ENCODE measurements at regions not wholly inside any gene's neighbourhood (a gene's known extent, or its start where the extent isn't known, plus 50 kb on each side); places are given as distances from the start of the nearest gene placed in this dataset.

GRCh38 chr1:5620997-5621396, 371.2 kb downstream of the NPHP4 start:
- no peaks in the 10 kb centered on the region for H4K20me1 ChIP-seq (ENCODE audit: insufficient read depth, low read length)
- H3K4me3 ChIP-seq (ENCODE audit: low read depth in 1 of 2, low read length in 2 of 2): no peak overlapping the region
- TF ChIP-seq EZH2 (IDR thresholded peaks at IDR 0.05; ENCODE audit: borderline replicate concordance, low read depth, low read length, severe bottlenecking) (no peak), CTCF (IDR thresholded peaks at IDR 0.05; ENCODE audit: borderline replicate concordance, extremely low read depth, low read length, poor library complexity, severe bottlenecking) (peak; percentile 50)
- DNase-seq (peak; percentile 7), ATAC-seq (ENCODE audit: insufficient read depth, low read depth) (no peak; the same call in 2 of the 3 replicates)
- no peaks in the 10 kb centered on the region for H3K4me1 ChIP-seq (ENCODE audit: insufficient read depth, low read length)
- H3K79me2 ChIP-seq (ENCODE audit: insufficient read depth, low read length): no peaks in the 10 kb centered on the region
- H3K9me3 ChIP-seq (ENCODE audit: insufficient read depth, low read length, severe bottlenecking): no peaks in the 10 kb centered on the region
- H3K27ac ChIP-seq (ENCODE audit: low read length): no peak overlapping the region
- H2AFZ ChIP-seq (ENCODE audit: low read depth, low read length): no peak overlapping the region
- H3K36me3 ChIP-seq (ENCODE audit: insufficient read depth, low read length): no peaks in the 10 kb centered on the region
- no peak overlapping the region for H3K9ac ChIP-seq (ENCODE audit: low read depth, low read length)
- no peak overlapping the region for H3K4me2 ChIP-seq (ENCODE audit: insufficient read depth, low read length)
- peaks cover 8% of the 10 kb centered on the region for H3K27me3 ChIP-seq (ENCODE audit: insufficient read depth, low read length, poor library complexity)

GRCh38 chr1:5620418-5620817, 371.8 kb downstream of the NPHP4 start:
- H2AFZ ChIP-seq (ENCODE audit: low read depth, low read length): no peak overlapping the region
- DNase-seq: no peak
- no peak overlapping the region for H3K4me2 ChIP-seq (ENCODE audit: insufficient read depth, low read length)
- ATAC-seq (ENCODE audit: insufficient read depth, low read depth): no peak
- TF ChIP-seq EZH2 (IDR thresholded peaks at IDR 0.05; ENCODE audit: borderline replicate concordance, low read depth, low read length, severe bottlenecking) (no peak), CTCF (IDR thresholded peaks at IDR 0.05; ENCODE audit: borderline replicate concordance, extremely low read depth, low read length, poor library complexity, severe bottlenecking) (no peak)
- H3K27me3 ChIP-seq (ENCODE audit: insufficient read depth, low read length, poor library complexity): peaks cover 3% of the 10 kb centered on the region
- no peaks in the 10 kb centered on the region for H3K4me1 ChIP-seq (ENCODE audit: insufficient read depth, low read length)
- H3K27ac ChIP-seq (ENCODE audit: low read length): no peak overlapping the region
- no peak overlapping the region for H3K4me3 ChIP-seq (ENCODE audit: low read depth in 1 of 2, low read length in 2 of 2)
- H3K79me2 ChIP-seq (ENCODE audit: insufficient read depth, low read length): no peaks in the 10 kb centered on the region
- no peaks in the 10 kb centered on the region for H3K9me3 ChIP-seq (ENCODE audit: insufficient read depth, low read length, severe bottlenecking)
- H3K36me3 ChIP-seq (ENCODE audit: insufficient read depth, low read length): no peaks in the 10 kb centered on the region
- H3K9ac ChIP-seq (ENCODE audit: low read depth, low read length): no peak overlapping the region
- no peaks in the 10 kb centered on the region for H4K20me1 ChIP-seq (ENCODE audit: insufficient read depth, low read length)

GRCh38 chr1:5619469-5619868, 372.8 kb downstream of the NPHP4 start:
- Histone ChIP-seq H2AFZ (ENCODE audit: low read depth, low read length) (no peak overlapping the region), H3K27ac (ENCODE audit: low read length) (no peak overlapping the region), H3K79me2 (ENCODE audit: insufficient read depth, low read length) (no peaks in the 10 kb centered on the region), H3K4me2 (ENCODE audit: insufficient read depth, low read length) (no peak overlapping the region), H3K27me3 (ENCODE audit: insufficient read depth, low read length, poor library complexity) (peaks cover 3% of the 10 kb centered on the region), H3K4me3 (ENCODE audit: low read depth in 1 of 2, low read length in 2 of 2) (no peak overlapping the region), H3K4me1 (ENCODE audit: insufficient read depth, low read length) (no peaks in the 10 kb centered on the region), H4K20me1 (ENCODE audit: insufficient read depth, low read length) (no peaks in the 10 kb centered on the region), H3K36me3 (ENCODE audit: insufficient read depth, low read length) (no peaks in the 10 kb centered on the region), H3K9me3 (ENCODE audit: insufficient read depth, low read length, severe bottlenecking) (no peaks in the 10 kb centered on the region), H3K9ac (ENCODE audit: low read depth, low read length) (no peak overlapping the region)
- ATAC-seq (ENCODE audit: insufficient read depth, low read depth) (no peak), DNase-seq (no peak)
- no peak for TF ChIP-seq EZH2 (IDR thresholded peaks at IDR 0.05; ENCODE audit: borderline replicate concordance, low read depth, low read length, severe bottlenecking)
- no peak for TF ChIP-seq CTCF (IDR thresholded peaks at IDR 0.05; ENCODE audit: borderline replicate concordance, extremely low read depth, low read length, poor library complexity, severe bottlenecking)

GRCh38 chr1:5617546-5617945, 374.7 kb downstream of the NPHP4 start:
- ATAC-seq (ENCODE audit: insufficient read depth, low read depth): no peak
- no peak for DNase-seq
- Histone ChIP-seq H3K36me3 (ENCODE audit: insufficient read depth, low read length) (no peaks in the 10 kb centered on the region), H3K9me3 (ENCODE audit: insufficient read depth, low read length, severe bottlenecking) (no peaks in the 10 kb centered on the region), H3K4me1 (ENCODE audit: insufficient read depth, low read length) (no peaks in the 10 kb centered on the region), H3K27ac (ENCODE audit: low read length) (no peak overlapping the region), H3K4me3 (ENCODE audit: low read depth in 1 of 2, low read length in 2 of 2) (no peak overlapping the region), H2AFZ (ENCODE audit: low read depth, low read length) (no peak overlapping the region), H3K4me2 (ENCODE audit: insufficient read depth, low read length) (no peak overlapping the region), H3K79me2 (ENCODE audit: insufficient read depth, low read length) (no peaks in the 10 kb centered on the region), H4K20me1 (ENCODE audit: insufficient read depth, low read length) (no peaks in the 10 kb centered on the region), H3K9ac (ENCODE audit: low read depth, low read length) (no peak overlapping the region), H3K27me3 (ENCODE audit: insufficient read depth, low read length, poor library complexity) (peaks cover 3% of the 10 kb centered on the region)
- TF ChIP-seq CTCF (IDR thresholded peaks at IDR 0.05; ENCODE audit: borderline replicate concordance, extremely low read depth, low read length, poor library complexity, severe bottlenecking) (no peak), EZH2 (IDR thresholded peaks at IDR 0.05; ENCODE audit: borderline replicate concordance, low read depth, low read length, severe bottlenecking) (no peak)
